ENCODE measurements at regions not wholly inside any gene's neighbourhood (a gene's known extent, or its start where the extent isn't known, plus 50 kb on each side); places are given as distances from the start of the nearest gene placed in this dataset.

GRCh38 chr16:22762486-22762885 is 51.5 kb upstream of the HS3ST2 start:
- no peak for DNase-seq (ENCODE audit: low spot score)

GRCh38 chr16:22763437-22764080 is 50.4 kb upstream of the HS3ST2 start:
- DNase-seq (ENCODE audit: low spot score): no peak

Measured in mesenteric fat pad (tissue), 1 donor.